Upper lobe of left lung (tissue), 4 donors: ENCODE measurements at regions not wholly inside any gene's neighbourhood (a gene's known extent, or its start where the extent isn't known, plus 50 kb on each side); places are given as distances from the start of the nearest gene placed in this dataset.
"Not testable (repeated sequence)": the region's sequence is repeated elsewhere in the genome, so short reads cannot be mapped to it uniquely, and the experiment has no call there.

Experiments
- CTCF ChIP-seq, 6 experiments: fragments of 450-650 bp in 4 of 6; fragments of 200-600 bp in 2 of 6; sonication (generic) in 2 of 6; IDR thresholded peaks; one replicate each; pipeline ENCODE4 v1.5.1; 2016 to 2019; ENCODE audit warnings: antibody characterized with exemption in 6 of 6
- EP300 ChIP-seq, 4 donors: sonication (generic); formaldehyde crosslinking; IDR thresholded peaks; one replicate each; pipeline ENCODE4 v1.5.1; 2017; ENCODE audit warnings: antibody characterized with exemption in 4 of 4, control low read depth in 2 of 4
- POLR2A ChIP-seq, 4 donors: fragments of 450-650 bp; IDR thresholded peaks; one replicate each; pipeline ENCODE4 v1.5.1; 2016 to 2017; ENCODE audit warnings: antibody characterized with exemption in 4 of 4, mild to moderate bottlenecking in 2 of 4

DNA sequence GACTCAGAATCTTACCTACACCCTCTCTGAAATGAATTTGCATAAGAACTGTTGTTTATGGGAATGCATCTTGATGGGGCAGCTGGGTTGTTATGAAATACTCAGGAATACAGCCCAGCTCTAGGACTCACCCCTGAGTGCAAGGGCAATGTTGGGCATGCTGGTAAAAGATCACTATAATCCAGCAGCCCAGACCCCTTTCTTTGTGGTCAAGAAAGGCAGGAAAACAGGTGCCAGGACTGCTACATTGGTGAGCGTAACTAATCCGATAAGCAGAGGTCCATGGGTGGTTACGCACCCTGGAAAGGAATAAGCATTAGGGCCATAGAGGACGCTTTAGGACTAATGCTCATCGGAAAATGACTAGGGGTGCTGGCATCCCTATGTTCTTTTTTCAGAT lies 227.9 kb upstream of the CWC22 start:
- TF ChIP-seq CTCF, POLR2A, EP300 (IDR thresholded peaks at IDR 0.05): not testable (repeated sequence)
